Mucosa of rectum (tissue), 2 donors: ENCODE measurements at regions not wholly inside any gene's neighbourhood (a gene's known extent, or its start where the extent isn't known, plus 50 kb on each side); places are given as distances from the start of the nearest gene placed in this dataset.

Experiments
- H3K27ac ChIP-seq, 2 donors: one replicate each; pipeline ENCODE4 v1.7.0; 2013; ENCODE audit warnings: inconsistent platforms in 2 of 2, low read depth in 2 of 2, low read length in 2 of 2
- H3K27me3 ChIP-seq, 2 donors: one replicate each; pipeline ENCODE4 v1.7.0; 2013; ENCODE audit warnings: low read length in 2 of 2; ENCODE audit not compliant: control insufficient read depth in 2 of 2, insufficient read depth in 2 of 2
- H3K36me3 ChIP-seq, 2 donors: one replicate each; pipeline ENCODE4 v1.7.0; 2013; ENCODE audit warnings: low read length in 2 of 2; ENCODE audit not compliant: control insufficient read depth in 2 of 2, insufficient read depth in 2 of 2
- H3K4me1 ChIP-seq, 2 donors: one replicate each; pipeline ENCODE4 v1.7.0; 2013; ENCODE audit warnings: low read length in 2 of 2, mild to moderate bottlenecking in 1 of 2; ENCODE audit not compliant: control insufficient read depth in 2 of 2, insufficient read depth in 2 of 2
- H3K4me3 ChIP-seq, 2 donors: one replicate each; pipeline ENCODE4 v1.7.0; 2013; ENCODE audit warnings: low read length in 2 of 2
- H3K9ac ChIP-seq, 2 donors: one replicate each; pipeline ENCODE4 v1.7.0; 2013; ENCODE audit warnings: low read length in 2 of 2, low read depth in 1 of 2, mild to moderate bottlenecking in 1 of 2
- H3K9me3 ChIP-seq, 2 donors: one replicate each; pipeline ENCODE4 v1.7.0; 2013; ENCODE audit warnings: low read length in 2 of 2; ENCODE audit not compliant: control insufficient read depth in 2 of 2
- donor health status: healthy.
- donor health status: Normal muscosa, but diverticular disease.

- Histone ChIP-seq H3K9ac (no peak overlapping the region), H3K36me3 (no peaks in the 10 kb centered on the region), H3K27ac (no peak overlapping the region), H3K9me3 (peaks cover 0 to 3% of the 10 kb centered on the region in 2 donors), H3K4me3 (no peak overlapping the region), H3K27me3 (no peaks in the 10 kb centered on the region), H3K4me1 (no peaks in the 10 kb centered on the region)
These were observed 323.8 kb downstream of the AMY1C start for GRCh38 chr1:104073463-104073902.

DNA sequence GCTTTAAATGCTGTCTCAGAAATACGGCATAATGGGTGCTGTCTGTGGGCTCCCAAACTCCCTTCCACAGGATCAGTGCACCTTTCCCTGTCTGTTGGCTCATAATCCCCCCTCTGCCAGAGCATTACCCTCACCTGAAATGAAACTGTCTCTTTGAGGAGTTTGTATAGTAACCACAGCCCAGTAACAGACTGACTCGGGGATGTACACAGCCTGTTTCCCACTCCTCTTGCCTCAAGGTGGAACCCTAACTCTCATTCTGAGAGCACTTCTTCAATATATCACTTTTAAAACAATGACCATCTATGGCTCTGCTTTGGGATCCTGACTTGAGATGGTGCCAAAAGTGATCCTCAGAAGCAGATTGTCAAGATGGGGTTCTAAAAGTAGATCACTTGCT lies 332.5 kb downstream of the AMY1C start:
- H3K9ac ChIP-seq, result no peak overlapping the region
- H3K4me1 ChIP-seq, result no peaks in the 10 kb centered on the region

GRCh38 chr1:104084380-104084779 lies 334.7 kb downstream of the AMY1C start:
- H3K4me1 ChIP-seq, result no peaks in the 10 kb centered on the region
- H3K9me3 ChIP-seq, result no peaks in the 10 kb centered on the region
- no peak overlapping the region for H3K9ac ChIP-seq

More for the DNA sequence above, 332.5 kb downstream of the AMY1C start:
- Histone ChIP-seq H3K9me3 (no peaks in the 10 kb centered on the region), H3K27me3 (no peaks in the 10 kb centered on the region), H3K4me3 (no peak overlapping the region), H3K27ac (no peak overlapping the region), H3K36me3 (no peaks in the 10 kb centered on the region)

DNA sequence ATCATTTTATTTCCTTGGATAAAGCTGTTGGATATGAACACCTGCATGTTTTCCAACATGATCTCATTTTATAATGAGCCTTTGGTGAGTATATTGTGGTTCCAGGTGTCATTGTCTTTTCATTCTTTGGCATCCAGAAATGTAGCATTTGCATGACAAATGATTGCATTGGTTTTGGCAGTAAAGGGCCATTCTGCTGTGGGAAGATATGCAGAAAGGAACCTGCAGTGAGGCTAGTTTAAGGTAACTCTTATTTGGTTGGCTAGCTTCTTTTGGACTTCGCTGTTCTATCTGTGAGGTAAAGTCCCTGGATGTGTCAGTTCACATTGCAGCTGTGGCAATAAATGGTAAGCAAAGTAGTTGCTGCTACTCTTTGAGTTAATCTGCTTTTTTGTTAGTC lies 343.0 kb downstream of the AMY1C start:
- no peaks in the 10 kb centered on the region for H3K36me3 ChIP-seq
- no peaks in the 10 kb centered on the region for H3K4me1 ChIP-seq
- H3K27ac ChIP-seq, result no peak overlapping the region
- H3K9me3 ChIP-seq, result no peaks in the 10 kb centered on the region
- H3K4me3 ChIP-seq, result no peak overlapping the region
- H3K9ac ChIP-seq, result no peak overlapping the region
- no peaks in the 10 kb centered on the region for H3K27me3 ChIP-seq

More at GRCh38 chr1:104084380-104084779, 334.7 kb downstream of the AMY1C start:
- H3K4me3 ChIP-seq, result no peak overlapping the region
- no peaks in the 10 kb centered on the region for H3K36me3 ChIP-seq
- no peak overlapping the region for H3K27ac ChIP-seq
- H3K27me3 ChIP-seq, result no peaks in the 10 kb centered on the region

DNA sequence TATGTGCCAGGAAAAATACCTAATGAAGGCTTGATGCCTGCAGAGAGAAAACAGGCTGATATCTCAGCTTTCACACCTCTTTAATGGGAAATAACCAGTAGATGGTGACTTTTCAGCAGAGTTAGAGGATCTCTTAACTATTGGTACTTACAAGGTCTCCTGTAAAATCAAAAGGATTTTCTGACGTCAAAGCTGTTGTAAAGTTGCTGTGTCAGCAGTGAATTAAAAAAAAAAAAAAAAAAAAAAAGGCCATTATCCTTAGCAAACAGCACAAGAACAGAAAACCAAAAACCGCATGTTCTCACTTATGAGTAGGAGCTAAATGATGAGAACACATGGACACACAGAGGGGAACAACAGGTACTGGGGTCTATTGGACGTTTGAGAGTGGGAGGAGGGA lies 349.1 kb downstream of the AMY1C start:
- no peaks in the 10 kb centered on the region for H3K9me3 ChIP-seq
- H3K27me3 ChIP-seq, result no peaks in the 10 kb centered on the region
- no peak overlapping the region for H3K9ac ChIP-seq
- H3K27ac ChIP-seq, result no peak overlapping the region
- no peak overlapping the region for H3K4me3 ChIP-seq
- H3K36me3 ChIP-seq, result no peaks in the 10 kb centered on the region
- no peaks in the 10 kb centered on the region for H3K4me1 ChIP-seq

- H3K9me3 ChIP-seq, result no peaks in the 10 kb centered on the region
- no peak overlapping the region for H3K9ac ChIP-seq
- H3K27me3 ChIP-seq, result no peaks in the 10 kb centered on the region
- H3K36me3 ChIP-seq, result no peaks in the 10 kb centered on the region
- H3K27ac ChIP-seq, result no peak overlapping the region
- H3K4me1 ChIP-seq, result no peaks in the 10 kb centered on the region
- H3K4me3 ChIP-seq, result no peak overlapping the region
These were observed 350.4 kb downstream of the AMY1C start for GRCh38 chr1:104100115-104100514.

DNA sequence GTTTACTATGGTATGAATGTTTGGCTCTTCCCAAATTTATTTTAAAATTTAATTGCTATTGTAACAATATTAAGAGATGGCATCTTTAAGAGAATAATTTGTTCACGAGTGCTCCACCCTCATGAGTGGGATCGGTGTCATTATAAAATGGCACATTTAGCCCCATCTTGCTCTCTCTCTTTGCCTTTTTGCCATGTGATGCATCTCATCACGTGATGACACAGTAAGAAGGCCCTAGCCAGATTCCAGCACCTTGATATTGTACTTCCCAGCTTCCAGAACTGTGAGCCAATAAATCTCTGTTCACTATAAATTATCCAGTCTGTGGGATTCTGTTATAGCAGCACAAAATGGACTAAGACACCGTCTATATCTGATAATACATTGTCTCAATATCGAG lies 355.8 kb downstream of the AMY1C start:
- no peaks in the 10 kb centered on the region for H3K36me3 ChIP-seq
- H3K9ac ChIP-seq, result no peak overlapping the region
- no peaks in the 10 kb centered on the region for H3K27me3 ChIP-seq
- H3K4me1 ChIP-seq, result no peaks in the 10 kb centered on the region
- no peak overlapping the region for H3K4me3 ChIP-seq
- H3K9me3 ChIP-seq, result no peaks in the 10 kb centered on the region
- no peak overlapping the region for H3K27ac ChIP-seq

- no peaks in the 10 kb centered on the region for H3K9me3 ChIP-seq
- H3K9ac ChIP-seq, result no peak overlapping the region
- no peak overlapping the region for H3K27ac ChIP-seq
- H3K36me3 ChIP-seq, result no peaks in the 10 kb centered on the region
- no peak overlapping the region for H3K4me3 ChIP-seq
- no peaks in the 10 kb centered on the region for H3K27me3 ChIP-seq
- no peaks in the 10 kb centered on the region for H3K4me1 ChIP-seq
These were observed 370.8 kb downstream of the AMY1C start for GRCh38 chr1:104120525-104120924.

DNA sequence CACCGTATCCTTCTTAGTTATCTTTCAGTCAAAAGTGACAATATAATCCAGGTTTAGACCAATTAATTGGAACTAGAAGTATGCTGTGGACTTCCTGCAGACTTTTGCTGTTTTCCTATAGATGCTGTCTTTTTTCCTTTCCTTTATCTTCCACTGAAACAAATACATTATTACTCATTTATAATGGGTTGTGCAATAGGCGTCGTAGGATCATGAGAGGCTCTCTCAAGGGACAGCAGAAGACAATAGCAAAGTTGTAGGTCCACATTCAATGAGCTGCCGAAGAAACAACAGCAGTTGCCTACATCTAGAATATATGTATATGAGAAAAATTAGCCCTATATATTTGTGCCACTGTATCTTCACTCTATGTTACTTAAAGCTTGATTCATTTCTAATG lies 371.6 kb downstream of the AMY1C start:
- no peak overlapping the region for H3K9ac ChIP-seq
- no peaks in the 10 kb centered on the region for H3K9me3 ChIP-seq
- no peaks in the 10 kb centered on the region for H3K36me3 ChIP-seq
- H3K4me3 ChIP-seq, result no peak overlapping the region
- no peak overlapping the region for H3K27ac ChIP-seq
- no peaks in the 10 kb centered on the region for H3K27me3 ChIP-seq
- no peaks in the 10 kb centered on the region for H3K4me1 ChIP-seq

DNA sequence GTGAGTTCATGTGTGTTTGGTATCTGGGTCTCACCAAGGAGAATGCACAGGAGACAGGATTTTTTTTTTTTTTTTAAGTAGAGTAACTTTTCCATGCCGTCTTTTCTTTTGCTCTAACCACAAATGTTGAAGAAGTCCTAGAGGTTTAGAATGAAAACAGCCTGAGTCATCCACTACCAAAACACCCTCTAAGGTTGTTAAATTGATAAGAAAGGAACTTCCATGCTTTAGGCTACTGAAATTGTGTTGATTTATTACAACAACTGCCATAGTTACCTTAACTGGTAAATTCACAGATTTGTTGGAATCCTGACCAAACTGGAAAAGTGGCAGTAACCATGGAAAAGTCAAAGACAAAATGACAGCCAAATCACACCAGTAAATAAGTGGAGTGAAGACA lies 375.6 kb downstream of the AMY1C start:
- no peak overlapping the region for H3K4me3 ChIP-seq
- no peaks in the 10 kb centered on the region for H3K27me3 ChIP-seq
- H3K9me3 ChIP-seq, result no peaks in the 10 kb centered on the region
- H3K9ac ChIP-seq, result no peak overlapping the region
- no peak overlapping the region for H3K27ac ChIP-seq
- H3K36me3 ChIP-seq, result no peaks in the 10 kb centered on the region
- no peaks in the 10 kb centered on the region for H3K4me1 ChIP-seq

DNA sequence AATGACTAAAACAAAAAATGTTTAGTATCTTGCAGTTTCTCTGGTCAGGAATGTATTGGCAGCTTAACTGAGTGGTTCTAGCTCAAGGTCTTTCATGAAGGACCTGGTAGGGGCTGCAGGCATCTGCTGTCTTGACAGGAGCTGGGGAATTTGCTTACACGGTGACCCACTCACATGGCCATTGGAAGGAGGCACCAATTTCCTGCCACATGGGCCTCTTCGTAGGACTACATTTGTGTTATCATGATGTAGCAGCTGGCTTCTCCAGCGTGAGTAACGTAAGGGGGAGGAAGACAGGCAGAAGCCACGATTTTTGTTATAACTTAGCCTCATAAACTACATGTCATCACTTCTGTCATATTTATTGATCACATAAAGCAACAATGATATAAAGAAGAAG lies 376.3 kb downstream of the AMY1C start:
- Histone ChIP-seq H3K36me3 (no peaks in the 10 kb centered on the region), H3K9ac (no peak overlapping the region), H3K4me1 (no peaks in the 10 kb centered on the region), H3K27ac (no peak overlapping the region), H3K4me3 (no peak overlapping the region), H3K9me3 (no peaks in the 10 kb centered on the region), H3K27me3 (no peaks in the 10 kb centered on the region)
